ENCODE measurements at regions not wholly inside any gene's neighbourhood (a gene's known extent, or its start where the extent isn't known, plus 50 kb on each side); places are given as distances from the start of the nearest gene placed in this dataset.

- H3K4me1 ChIP-seq (ENCODE audit: control insufficient read depth in 2 of 2, insufficient read depth in 2 of 2, low read length in 2 of 2), result no peaks in the 10 kb centered on the region
- ATAC-seq, result no peak
- no peaks in the 10 kb centered on the region for H3K9me3 ChIP-seq (ENCODE audit: control insufficient read depth in 2 of 3, low read length in 3 of 3)
- no peak overlapping the region for H3K4me3 ChIP-seq (ENCODE audit: low read length)
- H3K27me3 Mint-ChIP-seq, result peaks cover 0 to 10% (median 0%) of the 10 kb centered on the region in 5 donors
- no peak overlapping the region for H3K27ac Mint-ChIP-seq
- peaks cover 0 to 12% (median 2%) of the 10 kb centered on the region in 11 donors for H3K9me3 Mint-ChIP-seq
- DNase-seq, result no peak
- no peaks in the 10 kb centered on the region for H3K27me3 ChIP-seq (ENCODE audit: control insufficient read depth in 2 of 2, insufficient read depth in 2 of 2, low read length in 2 of 2)
- H3K36me3 Mint-ChIP-seq, result no peaks in the 10 kb centered on the region
- CTCF ChIA-PET, result no interaction called here
- H3K4me1 Mint-ChIP-seq, result no peaks in the 10 kb centered on the region
- no peaks in the 10 kb centered on the region for H3K36me3 ChIP-seq (ENCODE audit: control insufficient read depth in 2 of 3, insufficient read depth in 3 of 3, low read length in 3 of 3)
- POLR2A ChIA-PET, result no interaction called here
- no peak overlapping the region for H3K4me3 Mint-ChIP-seq
- no peak overlapping the region for H3K27ac ChIP-seq (ENCODE audit: low read depth, low read length)
- intact Hi-C loops (cut with micrococcal nuclease), result no loop called here
Observed at GRCh38 chr10:105596749-105597148, 955.7 kb downstream of the SORCS3 start.

- ATAC-seq (no peak), DNase-seq (no peak)
- Mint-ChIP-seq H3K4me1 (no peaks in the 10 kb centered on the region), H3K27ac (no peak overlapping the region), H3K9me3 (peaks cover 0 to 9% (median 0%) of the 10 kb centered on the region in 11 donors), H3K4me3 (no peak overlapping the region), H3K27me3 (peaks cover 0 to 4% (median 0%) of the 10 kb centered on the region in 5 donors), H3K36me3 (no peaks in the 10 kb centered on the region)
- Histone ChIP-seq H3K4me3 (ENCODE audit: low read length) (no peak overlapping the region), H3K27ac (ENCODE audit: low read depth, low read length) (no peak overlapping the region), H3K27me3 (ENCODE audit: control insufficient read depth in 2 of 2, insufficient read depth in 2 of 2, low read length in 2 of 2) (no peaks in the 10 kb centered on the region), H3K4me1 (ENCODE audit: control insufficient read depth in 2 of 2, insufficient read depth in 2 of 2, low read length in 2 of 2) (no peaks in the 10 kb centered on the region), H3K36me3 (ENCODE audit: control insufficient read depth in 2 of 3, insufficient read depth in 3 of 3, low read length in 3 of 3) (no peaks in the 10 kb centered on the region), H3K9me3 (ENCODE audit: control insufficient read depth in 2 of 3, low read length in 3 of 3) (no peaks in the 10 kb centered on the region)
- ChIA-PET POLR2A (no interaction called here), CTCF (no interaction called here)
- intact Hi-C loops (cut with micrococcal nuclease), result no loop called here
Observed at GRCh38 chr10:105594296-105594695, 953.2 kb downstream of the SORCS3 start.

GRCh38 chr10:105592468-105592867 lies 951.4 kb downstream of the SORCS3 start:
- Histone ChIP-seq H3K9me3 (ENCODE audit: control insufficient read depth in 2 of 3, low read length in 3 of 3) (no peaks in the 10 kb centered on the region), H3K27me3 (ENCODE audit: control insufficient read depth in 2 of 2, insufficient read depth in 2 of 2, low read length in 2 of 2) (no peaks in the 10 kb centered on the region), H3K4me3 (ENCODE audit: low read length) (no peak overlapping the region), H3K4me1 (ENCODE audit: control insufficient read depth in 2 of 2, insufficient read depth in 2 of 2, low read length in 2 of 2) (no peaks in the 10 kb centered on the region), H3K36me3 (ENCODE audit: control insufficient read depth in 2 of 3, insufficient read depth in 3 of 3, low read length in 3 of 3) (no peaks in the 10 kb centered on the region), H3K27ac (ENCODE audit: low read depth, low read length) (no peak overlapping the region)
- no peak overlapping the region for H3K4me3 Mint-ChIP-seq
- no peaks in the 10 kb centered on the region for H3K4me1 Mint-ChIP-seq
- H3K36me3 Mint-ChIP-seq, result no peaks in the 10 kb centered on the region
- CTCF ChIA-PET, result no interaction called here
- no peak for ATAC-seq
- intact Hi-C loops (cut with micrococcal nuclease), result no loop called here
- H3K27ac Mint-ChIP-seq, result no peak overlapping the region
- POLR2A ChIA-PET, result no interaction called here
- H3K9me3 Mint-ChIP-seq, result peaks cover 0 to 9% (median 2%) of the 10 kb centered on the region in 11 donors
- H3K27me3 Mint-ChIP-seq, result peaks cover 0 to 4% (median 0%) of the 10 kb centered on the region in 5 donors
- no peak for DNase-seq

GRCh38 chr10:105586451-105587098 lies 945.5 kb downstream of the SORCS3 start:
- no peaks in the 10 kb centered on the region for H3K4me1 Mint-ChIP-seq
- Histone ChIP-seq H3K27ac (ENCODE audit: low read depth, low read length) (no peak overlapping the region), H3K27me3 (ENCODE audit: control insufficient read depth in 2 of 2, insufficient read depth in 2 of 2, low read length in 2 of 2) (no peaks in the 10 kb centered on the region), H3K9me3 (ENCODE audit: control insufficient read depth in 2 of 3, low read length in 3 of 3) (no peaks in the 10 kb centered on the region), H3K36me3 (ENCODE audit: control insufficient read depth in 2 of 3, insufficient read depth in 3 of 3, low read length in 3 of 3) (no peaks in the 10 kb centered on the region), H3K4me3 (ENCODE audit: low read length) (no peak overlapping the region), H3K4me1 (ENCODE audit: control insufficient read depth in 2 of 2, insufficient read depth in 2 of 2, low read length in 2 of 2) (no peaks in the 10 kb centered on the region)
- H3K4me3 Mint-ChIP-seq, result no peak overlapping the region
- H3K27ac Mint-ChIP-seq, result no peak overlapping the region
- H3K9me3 Mint-ChIP-seq, result peaks cover 0 to 3% (median 0%) of the 10 kb centered on the region in 11 donors
- no peak for ATAC-seq
- ChIA-PET POLR2A (no interaction called here), CTCF (no interaction called here)
- peaks cover 0 to 8% (median 0%) of the 10 kb centered on the region in 5 donors for H3K27me3 Mint-ChIP-seq
- DNase-seq, result no peak
- intact Hi-C loops (cut with micrococcal nuclease), result no loop called here
- H3K36me3 Mint-ChIP-seq, result no peaks in the 10 kb centered on the region

- Histone ChIP-seq H3K4me1 (ENCODE audit: control insufficient read depth in 2 of 2, insufficient read depth in 2 of 2, low read length in 2 of 2) (no peaks in the 10 kb centered on the region), H3K9me3 (ENCODE audit: control insufficient read depth in 2 of 3, low read length in 3 of 3) (no peaks in the 10 kb centered on the region), H3K27ac (ENCODE audit: low read depth, low read length) (no peak overlapping the region), H3K36me3 (ENCODE audit: control insufficient read depth in 2 of 3, insufficient read depth in 3 of 3, low read length in 3 of 3) (no peaks in the 10 kb centered on the region), H3K27me3 (ENCODE audit: control insufficient read depth in 2 of 2, insufficient read depth in 2 of 2, low read length in 2 of 2) (no peaks in the 10 kb centered on the region), H3K4me3 (ENCODE audit: low read length) (no peak overlapping the region)
- DNase-seq (no peak), ATAC-seq (no peak)
- Mint-ChIP-seq H3K4me1 (no peaks in the 10 kb centered on the region), H3K4me3 (no peak overlapping the region), H3K27me3 (peaks cover 0 to 13% (median 0%) of the 10 kb centered on the region in 5 donors), H3K36me3 (no peaks in the 10 kb centered on the region), H3K9me3 (peaks cover 0 to 3% (median 0%) of the 10 kb centered on the region in 11 donors), H3K27ac (no peak overlapping the region)
- CTCF ChIA-PET, result no interaction called here
- POLR2A ChIA-PET, result no interaction called here
- intact Hi-C loops (cut with micrococcal nuclease), result no loop called here
Observed at GRCh38 chr10:105585753-105586152, 944.7 kb downstream of the SORCS3 start.

- no peaks in the 10 kb centered on the region for H3K36me3 ChIP-seq (ENCODE audit: control insufficient read depth in 2 of 3, insufficient read depth in 3 of 3, low read length in 3 of 3)
- no peak for ATAC-seq
- Mint-ChIP-seq H3K4me3 (no peak overlapping the region), H3K27ac (no peak overlapping the region), H3K36me3 (no peaks in the 10 kb centered on the region), H3K9me3 (peaks cover 0 to 3% (median 0%) of the 10 kb centered on the region in 11 donors), H3K4me1 (no peaks in the 10 kb centered on the region), H3K27me3 (peaks cover 0 to 13% (median 0%) of the 10 kb centered on the region in 5 donors)
- H3K4me3 ChIP-seq (ENCODE audit: low read length), result no peak overlapping the region
- H3K27me3 ChIP-seq (ENCODE audit: control insufficient read depth in 2 of 2, insufficient read depth in 2 of 2, low read length in 2 of 2), result no peaks in the 10 kb centered on the region
- ChIA-PET POLR2A (no interaction called here), CTCF (no interaction called here)
- no peaks in the 10 kb centered on the region for H3K4me1 ChIP-seq (ENCODE audit: control insufficient read depth in 2 of 2, insufficient read depth in 2 of 2, low read length in 2 of 2)
- intact Hi-C loops (cut with micrococcal nuclease), result no loop called here
- no peak overlapping the region for H3K27ac ChIP-seq (ENCODE audit: low read depth, low read length)
- no peak for DNase-seq
- no peaks in the 10 kb centered on the region for H3K9me3 ChIP-seq (ENCODE audit: control insufficient read depth in 2 of 3, low read length in 3 of 3)
Observed at GRCh38 chr10:105585171-105585570, 944.1 kb downstream of the SORCS3 start.

- POLR2A ChIA-PET, result no interaction called here
- H3K4me3 ChIP-seq (ENCODE audit: low read length), result no peak overlapping the region
Observed at GRCh38 chr10:105579112-105579511, 938.0 kb downstream of the SORCS3 start.

More at GRCh38 chr10:105579112-105579511, 938.0 kb downstream of the SORCS3 start:
- Histone ChIP-seq H3K9me3 (ENCODE audit: control insufficient read depth in 2 of 3, low read length in 3 of 3) (no peaks in the 10 kb centered on the region), H3K27ac (ENCODE audit: low read depth, low read length) (no peak overlapping the region), H3K27me3 (ENCODE audit: control insufficient read depth in 2 of 2, insufficient read depth in 2 of 2, low read length in 2 of 2) (no peaks in the 10 kb centered on the region), H3K4me1 (ENCODE audit: control insufficient read depth in 2 of 2, insufficient read depth in 2 of 2, low read length in 2 of 2) (no peaks in the 10 kb centered on the region), H3K36me3 (ENCODE audit: control insufficient read depth in 2 of 3, insufficient read depth in 3 of 3, low read length in 3 of 3) (no peaks in the 10 kb centered on the region)
- Mint-ChIP-seq H3K27me3 (peaks cover 0 to 8% (median 0%) of the 10 kb centered on the region in 5 donors), H3K27ac (no peak overlapping the region), H3K36me3 (no peaks in the 10 kb centered on the region), H3K4me3 (no peak overlapping the region), H3K9me3 (peaks cover 0 to 17% (median 8%) of the 10 kb centered on the region in 11 donors), H3K4me1 (no peaks in the 10 kb centered on the region)
- CTCF ChIA-PET, result no interaction called here
- intact Hi-C loops (cut with micrococcal nuclease), result no loop called here
- no peak for DNase-seq
- ATAC-seq, result no peak

Data from naive thymus-derived CD4-positive, alpha-beta T cell (primary cell).